PC-3 (cell line): ENCODE measurements at regions not wholly inside any gene's neighbourhood (a gene's known extent, or its start where the extent isn't known, plus 50 kb on each side); places are given as distances from the start of the nearest gene placed in this dataset.
"Not testable (repeated sequence)": the region's sequence is repeated elsewhere in the genome, so short reads cannot be mapped to it uniquely, and the experiment has no call there.

Experiments
- ATAC-seq: fragments of 200-7000 bp; cut with Tn5 transposase; 2 replicates; pipeline ENCODE4 v1.9.1; 2020; ENCODE audit warnings: mild to moderate bottlenecking, moderate library complexity
- BruUV-seq: library from RNA; stranded (reverse); fragments of 400-500 nt; replicated peaks from 2 replicates; lab custom pipeline; 2021; lab: Mats Ljungman, UMichigan
- CTCF ChIA-PET: fragments of 300-600 bp; sonication (Branson Sonifier 250); formaldehyde crosslinking; loops from one replicate; lab custom pipeline; 2022; ENCODE audit warnings: antibody characterized with exemption; lab: Charles Lee
- POLR2A ChIA-PET: fragments of 300-600 bp; sonication (Branson Sonifier 250); formaldehyde crosslinking; loops from one replicate; lab custom pipeline; 2022; ENCODE audit warnings: antibody characterized with exemption; ENCODE audit not compliant: unreplicated experiment; lab: Charles Lee
- DNase-seq: peaks from one replicate; pipeline ENCODE4 v3.0.0-alpha.2; 2015
- H2AFZ ChIP-seq: fragments of 300-600 bp; sonication (generic); 2 replicates; pipeline ENCODE4 v1.6.0; 2016; ENCODE audit warnings: antibody characterized with exemption, low read length
- H3F3A ChIP-seq: fragments of 300-600 bp; sonication (generic); one replicate; pipeline ENCODE4 v1.6.0; 2017; ENCODE audit warnings: antibody characterized with exemption, low read length, control low read depth, mild to moderate bottlenecking; ENCODE audit not compliant: unreplicated experiment
- H3K27ac ChIP-seq: fragments of 300-600 bp; sonication (generic); 2 replicates; pipeline ENCODE4 v1.5.1; 2016; ENCODE audit warnings: mild to moderate bottlenecking, low read length
- H3K27me3 ChIP-seq: fragments of 300-600 bp; sonication (generic); 2 replicates; pipeline ENCODE4 v1.6.1; 2016; ENCODE audit warnings: low read length, mixed read lengths
- H3K36me3 ChIP-seq: fragments of 300-600 bp; sonication (generic); 2 replicates; pipeline ENCODE4 v1.6.1; 2016; ENCODE audit warnings: low read depth, mixed run types, low read length, mixed read lengths
- H3K4me1 ChIP-seq: fragments of 300-600 bp; sonication (generic); 2 replicates; pipeline ENCODE4 v1.5.1; 2016; ENCODE audit warnings: low read length; ENCODE audit not compliant: insufficient read depth
- H3K4me2 ChIP-seq: fragments of 300-600 bp; sonication (generic); 2 replicates; pipeline ENCODE4 v1.6.0; 2016; ENCODE audit warnings: low read length
- H3K4me3 ChIP-seq: fragments of 300-600 bp; sonication (generic); 2 replicates; pipeline ENCODE4 v1.5.1; 2016; ENCODE audit warnings: mild to moderate bottlenecking, low read length, mixed read lengths
- H3K79me2 ChIP-seq: fragments of 300-600 bp; sonication (generic); 2 replicates; pipeline ENCODE4 v1.6.1; 2017; ENCODE audit warnings: low read length, mixed read lengths
- H3K9ac ChIP-seq: fragments of 300-600 bp; sonication (generic); 2 replicates; pipeline ENCODE4 v1.6.0; 2016; ENCODE audit warnings: mild to moderate bottlenecking, low read length
- H3K9me2 ChIP-seq: fragments of 300-600 bp; sonication (generic); replicated peaks from 2 replicates; pipeline ENCODE4 v1.6.1; 2016; ENCODE audit warnings: mixed run types, low read length, mixed read lengths
- H3K9me3 ChIP-seq: fragments of 300-600 bp; sonication (generic); 2 replicates; pipeline ENCODE4 v1.6.1; 2016; ENCODE audit warnings: low read length, mixed read lengths
- H4K20me1 ChIP-seq: fragments of 300-600 bp; sonication (generic); 2 replicates; pipeline ENCODE4 v1.6.1; 2016; ENCODE audit warnings: low read length, mixed read lengths
- EZH2 ChIP-seq: fragments of 300-600 bp; sonication (generic); IDR thresholded peaks from one replicate; pipeline ENCODE4 v1.6.1; 2017; ENCODE audit warnings: antibody characterized with exemption, mild to moderate bottlenecking, low read length; ENCODE audit not compliant: unreplicated experiment
- EZH2phosphoT487 ChIP-seq: fragments of 300-600 bp; sonication (generic); IDR thresholded peaks from 2 replicates; pipeline ENCODE4 v1.6.1; 2018; ENCODE audit warnings: mild to moderate bottlenecking, antibody characterized with exemption, low read length, borderline replicate concordance
- intact Hi-C: fragments of 100-400 bp; cut with micrococcal nuclease; formaldehyde crosslinking; loops from 2 replicates; pipeline ENCODE4 v1.9.0; 2023
- TF ChIP-seq, protein P1 (sequence below): fragments of 300-600 bp; sonication (generic); conservative IDR thresholded peaks from 2 replicates; pipeline ENCODE4 v1.5.1; 2017; ENCODE audit warnings: antibody characterized with exemption, low read depth, mild to moderate bottlenecking, low read length

GRCh38 chr13:76825430-76825829 lies 60.8 kb downstream of the KCTD12 start:
- ATAC-seq = no peak
- H3K4me2 ChIP-seq = no peak overlapping the region
- no peaks in the 10 kb centered on the region for H3K36me3 ChIP-seq
- BruUV-seq = no TSS peak
- TF ChIP-seq EZH2 (no peak), EZH2phosphoT487 (no peak)
- TF ChIP-seq, protein P1, sequence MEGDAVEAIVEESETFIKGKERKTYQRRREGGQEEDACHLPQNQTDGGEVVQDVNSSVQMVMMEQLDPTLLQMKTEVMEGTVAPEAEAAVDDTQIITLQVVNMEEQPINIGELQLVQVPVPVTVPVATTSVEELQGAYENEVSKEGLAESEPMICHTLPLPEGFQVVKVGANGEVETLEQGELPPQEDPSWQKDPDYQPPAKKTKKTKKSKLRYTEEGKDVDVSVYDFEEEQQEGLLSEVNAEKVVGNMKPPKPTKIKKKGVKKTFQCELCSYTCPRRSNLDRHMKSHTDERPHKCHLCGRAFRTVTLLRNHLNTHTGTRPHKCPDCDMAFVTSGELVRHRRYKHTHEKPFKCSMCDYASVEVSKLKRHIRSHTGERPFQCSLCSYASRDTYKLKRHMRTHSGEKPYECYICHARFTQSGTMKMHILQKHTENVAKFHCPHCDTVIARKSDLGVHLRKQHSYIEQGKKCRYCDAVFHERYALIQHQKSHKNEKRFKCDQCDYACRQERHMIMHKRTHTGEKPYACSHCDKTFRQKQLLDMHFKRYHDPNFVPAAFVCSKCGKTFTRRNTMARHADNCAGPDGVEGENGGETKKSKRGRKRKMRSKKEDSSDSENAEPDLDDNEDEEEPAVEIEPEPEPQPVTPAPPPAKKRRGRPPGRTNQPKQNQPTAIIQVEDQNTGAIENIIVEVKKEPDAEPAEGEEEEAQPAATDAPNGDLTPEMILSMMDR = no peak
- no peaks in the 10 kb centered on the region for H3K9me2 ChIP-seq
- no peaks in the 10 kb centered on the region for H3K79me2 ChIP-seq
- no peak overlapping the region for H3K4me3 ChIP-seq
- H3K9ac ChIP-seq = no peak overlapping the region
- intact Hi-C loops = loop anchor here (10.0 kb wide), 1 partner anchor 179 kb away; no protein-coding TSS in a partner anchor
- no peaks in the 10 kb centered on the region for H3K27me3 ChIP-seq
- peaks cover 4% of the 10 kb centered on the region; the same call in 1 of the 2 replicates for H3K4me1 ChIP-seq
- CTCF ChIA-PET = no interaction called here
- H3F3A ChIP-seq = no peaks in the 10 kb centered on the region
- no peak overlapping the region for H3K27ac ChIP-seq
- POLR2A ChIA-PET = no interaction called here
- no peak for DNase-seq
- no peaks in the 10 kb centered on the region for H4K20me1 ChIP-seq
- H3K9me3 ChIP-seq = no peaks in the 10 kb centered on the region
- no peak overlapping the region for H2AFZ ChIP-seq

DNA sequence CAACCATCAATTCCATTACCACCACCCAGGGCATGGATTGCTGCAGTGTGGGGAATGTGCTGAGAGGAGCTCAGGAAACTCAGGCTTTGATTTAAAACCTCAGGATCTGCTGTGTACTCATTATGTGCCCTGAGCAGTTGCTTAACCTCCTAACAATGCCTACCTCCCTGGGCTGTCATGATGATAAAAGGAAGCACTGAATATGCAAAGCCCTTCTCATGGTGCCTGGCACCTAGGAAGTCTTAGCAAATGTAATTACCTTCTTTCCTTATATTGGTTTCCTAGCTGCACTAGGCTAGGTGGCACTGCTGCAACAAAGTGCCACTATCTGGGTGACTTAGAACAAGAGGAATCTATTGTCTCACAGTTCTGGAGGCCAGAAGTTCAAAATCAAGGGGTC lies 62.2 kb downstream of the KCTD12 start:
- H3F3A ChIP-seq = no peaks in the 10 kb centered on the region
- ChIA-PET CTCF (no interaction called here), POLR2A (no interaction called here)
- no peak overlapping the region for H3K4me2 ChIP-seq
- H3K27me3 ChIP-seq = no peaks in the 10 kb centered on the region
- peaks cover 4% of the 10 kb centered on the region; the same call in 1 of the 2 replicates for H3K4me1 ChIP-seq
- H3K79me2 ChIP-seq = no peaks in the 10 kb centered on the region
- H3K9me3 ChIP-seq = no peaks in the 10 kb centered on the region
- H3K4me3 ChIP-seq = no peak overlapping the region
- no peak overlapping the region for H2AFZ ChIP-seq
- no peaks in the 10 kb centered on the region for H3K36me3 ChIP-seq
- no peak overlapping the region for H3K27ac ChIP-seq
- DNase-seq (no peak), ATAC-seq (no peak)
- BruUV-seq = no TSS peak
- intact Hi-C loops = loop anchor here (5.0 to 10.0 kb wide), 2 partner anchors 157 to 181 kb away; no protein-coding TSS in a partner anchor
- no peaks in the 10 kb centered on the region for H4K20me1 ChIP-seq
- TF ChIP-seq EZH2 = no peak
- no peak for TF ChIP-seq EZH2phosphoT487
- TF ChIP-seq, protein P1 = no peak
- no peak overlapping the region for H3K9ac ChIP-seq
- H3K9me2 ChIP-seq = no peaks in the 10 kb centered on the region

DNA sequence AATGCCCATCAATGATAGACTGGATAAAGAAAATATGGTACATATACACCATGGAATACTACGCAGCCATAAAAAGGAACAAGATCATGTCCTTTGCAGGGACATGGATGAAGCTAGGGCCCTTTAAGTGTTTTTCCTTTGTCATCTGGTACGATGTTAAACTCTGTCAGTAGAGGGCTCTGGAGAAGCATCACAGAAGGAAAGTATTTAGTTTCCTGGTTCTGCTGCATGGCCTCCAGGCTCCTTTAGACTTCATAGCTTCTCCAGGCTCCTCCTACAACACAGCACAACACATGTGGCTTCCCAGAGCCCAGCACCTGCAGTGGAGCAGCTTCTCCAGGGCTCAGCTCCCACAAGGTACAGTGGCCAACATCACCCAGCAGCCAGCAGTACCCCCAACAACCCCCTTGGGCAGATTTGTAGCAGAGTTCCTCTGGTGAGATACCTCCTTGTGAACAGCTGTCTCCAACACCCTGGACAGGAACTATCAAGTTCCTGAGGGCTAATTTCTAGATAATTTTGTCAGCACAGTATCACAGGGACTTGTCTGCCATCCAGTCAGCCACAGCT lies 63.4 kb downstream of the KCTD12 start:
- Histone ChIP-seq H4K20me1 (no peaks in the 10 kb centered on the region), H3K79me2 (no peaks in the 10 kb centered on the region), H3K27me3 (no peaks in the 10 kb centered on the region), H3K4me3 (no peak overlapping the region), H3K27ac (no peak overlapping the region), H3F3A (no peaks in the 10 kb centered on the region), H3K36me3 (no peaks in the 10 kb centered on the region), H3K4me2 (no peak overlapping the region), H3K9me2 (no peaks in the 10 kb centered on the region), H2AFZ (no peak overlapping the region), H3K4me1 (no peaks in the 10 kb centered on the region), H3K9me3 (no peaks in the 10 kb centered on the region), H3K9ac (no peak overlapping the region)
- ChIA-PET CTCF (interaction anchor here (1.0 kb wide), 1 partner anchor 62 kb away, joined by 7 read pairs; no protein-coding TSS in a partner anchor), POLR2A (interaction anchor here (0.8 kb wide), 1 partner anchor 57 kb away, joined by 10 read pairs; no protein-coding TSS in a partner anchor)
- TF ChIP-seq, protein P1 = peak; percentile 47
- TF ChIP-seq EZH2 = no peak
- no TSS peak for BruUV-seq
- ATAC-seq = peak; percentile 79
- intact Hi-C loops = loop anchor here (1.0 to 10.0 kb wide), 4 partner anchors 63 to 182 kb away; no protein-coding TSS in a partner anchor
- peak; percentile 53 for DNase-seq

GRCh38 chr13:76821222-76821621 lies 65.0 kb downstream of the KCTD12 start:
- H4K20me1 ChIP-seq, H2AFZ ChIP-seq, H3K4me2 ChIP-seq, H3K79me2 ChIP-seq, H3K4me3 ChIP-seq, H3K4me1 ChIP-seq, BruUV-seq, POLR2A ChIA-PET, H3K9me3 ChIP-seq, H3F3A ChIP-seq, H3K27me3 ChIP-seq, ATAC-seq, H3K27ac ChIP-seq, CTCF ChIA-PET, DNase-seq, H3K9ac ChIP-seq, H3K9me2 ChIP-seq, H3K36me3 ChIP-seq: not testable (repeated sequence)
- intact Hi-C loops = loop anchor here (5.0 to 10.0 kb wide), 2 partner anchors 154 to 184 kb away; no protein-coding TSS in a partner anchor
